ENCODE measurements at regions not wholly inside any gene's neighbourhood (a gene's known extent, or its start where the extent isn't known, plus 50 kb on each side); places are given as distances from the start of the nearest gene placed in this dataset.

- no peak overlapping the region for H3K4me3 ChIP-seq (ENCODE audit: control insufficient read depth, low read depth, low read length)
- no peak for TF ChIP-seq CTCF (IDR thresholded peaks at IDR 0.05; ENCODE audit: control insufficient read depth, insufficient read depth, low read depth, low read length, missing control alignments)
- DNase-seq (ENCODE audit: low read depth) = no peak
Measured at GRCh38 chr13:30110301-30111070, 196.9 kb downstream of the KATNAL1 start.

GRCh38 chr13:30109471-30110135, 197.7 kb downstream of the KATNAL1 start:
- no peak for DNase-seq (ENCODE audit: low read depth)
- no peak for TF ChIP-seq CTCF (IDR thresholded peaks at IDR 0.05; ENCODE audit: control insufficient read depth, insufficient read depth, low read depth, low read length, missing control alignments)

GRCh38 chr13:30108913-30109237, 198.5 kb downstream of the KATNAL1 start:
- no peak for DNase-seq (ENCODE audit: low read depth)
- H3K4me3 ChIP-seq (ENCODE audit: control insufficient read depth, low read depth, low read length) = no peak overlapping the region
- no peak for TF ChIP-seq CTCF (IDR thresholded peaks at IDR 0.05; ENCODE audit: control insufficient read depth, insufficient read depth, low read depth, low read length, missing control alignments)

More at GRCh38 chr13:30109471-30110135, 197.7 kb downstream of the KATNAL1 start:
- no peak overlapping the region for H3K4me3 ChIP-seq (ENCODE audit: control insufficient read depth, low read depth, low read length)

- DNase-seq (ENCODE audit: low read depth) = no peak
- H3K4me3 ChIP-seq (ENCODE audit: control insufficient read depth, low read depth, low read length) = no peak overlapping the region
- no peak for TF ChIP-seq CTCF (IDR thresholded peaks at IDR 0.05; ENCODE audit: control insufficient read depth, insufficient read depth, low read depth, low read length, missing control alignments)
Measured at GRCh38 chr13:30108216-30108912, 199.0 kb downstream of the KATNAL1 start.

GRCh38 chr13:30107521-30108136, 199.7 kb downstream of the KATNAL1 start:
- no peak overlapping the region for H3K4me3 ChIP-seq (ENCODE audit: control insufficient read depth, low read depth, low read length)
- no peak for TF ChIP-seq CTCF (IDR thresholded peaks at IDR 0.05; ENCODE audit: control insufficient read depth, insufficient read depth, low read depth, low read length, missing control alignments)

GRCh38 chr13:30107121-30107520, 200.2 kb downstream of the KATNAL1 start:
- no peak for TF ChIP-seq CTCF (IDR thresholded peaks at IDR 0.05; ENCODE audit: control insufficient read depth, insufficient read depth, low read depth, low read length, missing control alignments)
- H3K4me3 ChIP-seq (ENCODE audit: control insufficient read depth, low read depth, low read length) = no peak overlapping the region
- no peak for DNase-seq (ENCODE audit: low read depth)

More at GRCh38 chr13:30107521-30108136, 199.7 kb downstream of the KATNAL1 start:
- DNase-seq (ENCODE audit: low read depth) = no peak
